ENCODE measurements at regions not wholly inside any gene's neighbourhood (a gene's known extent, or its start where the extent isn't known, plus 50 kb on each side); places are given as distances from the start of the nearest gene placed in this dataset.
"Not testable (repeated sequence)": the region's sequence is repeated elsewhere in the genome, so short reads cannot be mapped to it uniquely, and the experiment has no call there.

DNA sequence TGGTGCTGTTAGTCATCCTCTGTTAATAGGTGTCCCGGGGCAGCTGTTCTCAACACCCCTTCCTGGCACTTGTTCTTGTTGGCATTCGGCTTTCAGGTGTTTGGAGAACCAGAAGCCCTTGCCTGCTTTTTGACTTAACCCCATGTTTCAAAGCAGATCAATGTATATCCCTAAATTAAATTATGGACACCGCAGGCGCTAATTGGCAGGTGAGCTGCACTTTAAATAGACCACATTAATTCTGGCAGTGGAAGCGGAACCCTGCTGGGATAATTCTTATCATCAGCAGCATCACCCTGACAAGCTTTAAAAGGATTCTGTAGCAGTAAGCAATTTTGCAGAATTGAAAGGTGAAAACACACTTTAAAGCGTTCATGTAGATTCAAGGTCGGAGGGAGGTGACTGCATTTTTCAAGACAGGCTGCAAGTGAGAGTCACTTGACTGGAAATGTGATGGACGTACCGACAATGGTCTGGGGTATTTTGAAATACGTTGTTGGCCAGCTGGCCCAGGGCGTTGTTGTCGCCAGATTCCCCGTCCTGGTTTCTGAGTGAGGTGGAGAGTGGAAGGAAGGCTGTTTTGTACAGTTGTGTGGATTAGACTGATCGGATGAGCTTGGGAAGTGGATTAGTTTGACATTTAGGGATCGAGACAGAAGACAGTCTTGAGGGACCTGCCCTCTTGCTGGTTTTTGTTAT, 55.1 kb downstream of the NPIPB11 start:
- TF ChIP-seq, protein P1, sequence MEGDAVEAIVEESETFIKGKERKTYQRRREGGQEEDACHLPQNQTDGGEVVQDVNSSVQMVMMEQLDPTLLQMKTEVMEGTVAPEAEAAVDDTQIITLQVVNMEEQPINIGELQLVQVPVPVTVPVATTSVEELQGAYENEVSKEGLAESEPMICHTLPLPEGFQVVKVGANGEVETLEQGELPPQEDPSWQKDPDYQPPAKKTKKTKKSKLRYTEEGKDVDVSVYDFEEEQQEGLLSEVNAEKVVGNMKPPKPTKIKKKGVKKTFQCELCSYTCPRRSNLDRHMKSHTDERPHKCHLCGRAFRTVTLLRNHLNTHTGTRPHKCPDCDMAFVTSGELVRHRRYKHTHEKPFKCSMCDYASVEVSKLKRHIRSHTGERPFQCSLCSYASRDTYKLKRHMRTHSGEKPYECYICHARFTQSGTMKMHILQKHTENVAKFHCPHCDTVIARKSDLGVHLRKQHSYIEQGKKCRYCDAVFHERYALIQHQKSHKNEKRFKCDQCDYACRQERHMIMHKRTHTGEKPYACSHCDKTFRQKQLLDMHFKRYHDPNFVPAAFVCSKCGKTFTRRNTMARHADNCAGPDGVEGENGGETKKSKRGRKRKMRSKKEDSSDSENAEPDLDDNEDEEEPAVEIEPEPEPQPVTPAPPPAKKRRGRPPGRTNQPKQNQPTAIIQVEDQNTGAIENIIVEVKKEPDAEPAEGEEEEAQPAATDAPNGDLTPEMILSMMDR (IDR thresholded peaks at IDR 0.05) = not testable (repeated sequence)
- not testable (repeated sequence) for TF ChIP-seq POLR2A (IDR thresholded peaks at IDR 0.05)
